Stimulated activated CD4-positive, alpha-beta T cell treated with anti-CD3 and anti-CD28 coated beads, Interleukin-4, amount 100 ng/mL, for 24 hours (primary cell): ENCODE measurements at regions not wholly inside any gene's neighbourhood (a gene's known extent, or its start where the extent isn't known, plus 50 kb on each side); places are given as distances from the start of the nearest gene placed in this dataset.
"Not testable (repeated sequence)": the region's sequence is repeated elsewhere in the genome, so short reads cannot be mapped to it uniquely, and the experiment has no call there.

ENCODE experiments used
- DNase-seq: peaks from one replicate; pipeline ENCODE4 v3.0.0-alpha.2; 2020

DNA sequence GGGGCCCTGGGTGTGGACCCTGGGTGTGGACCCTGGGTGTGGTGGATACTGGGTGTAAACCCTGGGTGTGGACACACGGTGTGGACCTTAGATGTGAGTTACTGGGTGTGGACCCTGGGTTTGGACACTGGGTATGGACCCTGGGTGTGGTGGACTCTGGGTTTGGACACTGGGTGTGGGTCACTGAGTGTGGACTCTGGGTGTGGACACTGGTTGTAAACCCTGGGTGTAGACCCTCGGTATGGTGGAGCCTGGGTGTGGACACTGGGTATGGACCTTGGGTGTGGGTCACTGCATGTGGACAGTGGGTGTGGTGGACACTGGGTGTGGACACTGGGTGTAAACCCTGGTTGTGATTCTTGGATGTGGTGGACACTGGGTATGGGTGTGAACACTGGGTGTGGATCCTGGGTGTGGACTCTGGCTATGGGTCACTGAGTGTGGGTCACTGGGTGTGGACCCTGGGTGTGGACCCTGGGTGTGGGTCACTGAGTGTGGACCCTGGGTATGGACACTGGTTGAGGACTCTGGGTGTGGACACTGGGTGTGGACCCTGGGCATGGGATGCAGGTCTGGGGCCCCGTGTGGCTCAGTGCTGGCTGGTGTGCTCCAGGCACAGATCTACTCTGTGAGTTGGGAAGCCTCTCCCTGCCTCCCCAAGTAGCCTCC, 356.2 kb downstream of the GLRX3 start:
- no peak for DNase-seq

DNA sequence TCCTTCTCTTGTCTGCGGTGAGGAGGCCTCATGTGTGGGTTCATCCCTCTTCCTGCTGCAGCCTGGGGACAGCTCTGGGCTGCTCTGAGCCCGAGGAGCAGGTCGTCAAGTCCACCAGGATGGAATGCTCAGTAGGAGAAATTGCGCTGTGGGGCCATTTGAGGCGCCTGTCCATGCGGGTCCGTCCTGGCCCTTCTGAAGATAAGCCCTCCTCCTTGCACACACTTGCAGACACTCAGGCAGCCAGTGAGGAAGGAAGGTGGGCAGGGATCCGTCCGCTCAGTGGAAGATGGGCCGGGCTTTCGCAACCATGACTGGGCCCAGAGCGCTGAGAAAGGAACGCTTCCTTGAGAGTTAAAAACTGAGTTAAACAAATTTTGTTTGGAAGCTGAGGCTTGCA, 356.8 kb downstream of the GLRX3 start:
- DNase-seq = no peak

DNA sequence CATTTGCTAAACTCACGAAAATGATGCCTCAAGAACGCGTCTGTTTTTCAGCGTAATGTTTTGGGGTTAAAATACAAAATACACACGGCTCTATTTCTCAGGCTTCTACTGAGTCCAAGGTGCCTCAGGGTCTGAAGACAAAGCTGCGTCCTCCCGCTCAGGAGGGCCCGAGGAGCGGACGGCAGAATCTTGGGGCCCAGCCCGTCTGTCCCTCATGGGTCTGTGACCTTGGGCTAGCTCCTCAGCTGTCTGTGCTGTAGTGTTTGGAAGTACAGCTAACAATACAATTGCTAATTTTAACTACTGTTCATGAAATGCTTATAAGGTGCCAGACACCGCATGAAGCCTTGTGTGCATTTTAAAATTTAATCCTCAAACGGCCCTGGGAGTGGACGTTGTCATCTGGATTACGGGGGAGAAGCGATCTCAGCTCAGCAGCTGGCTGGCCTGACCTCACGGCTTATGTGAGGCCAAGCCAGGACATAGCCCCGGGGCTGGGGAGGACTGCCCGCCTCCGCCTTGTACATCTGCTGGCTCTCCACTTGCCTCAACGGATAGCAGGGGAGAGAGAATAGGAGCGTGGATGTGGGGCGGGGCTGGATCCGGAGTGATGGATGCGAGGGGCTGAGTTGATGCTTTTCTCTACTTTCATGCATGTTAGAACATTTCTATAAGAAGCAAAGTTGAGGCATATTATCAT, 357.4 kb downstream of the GLRX3 start:
- no peak for DNase-seq

DNA sequence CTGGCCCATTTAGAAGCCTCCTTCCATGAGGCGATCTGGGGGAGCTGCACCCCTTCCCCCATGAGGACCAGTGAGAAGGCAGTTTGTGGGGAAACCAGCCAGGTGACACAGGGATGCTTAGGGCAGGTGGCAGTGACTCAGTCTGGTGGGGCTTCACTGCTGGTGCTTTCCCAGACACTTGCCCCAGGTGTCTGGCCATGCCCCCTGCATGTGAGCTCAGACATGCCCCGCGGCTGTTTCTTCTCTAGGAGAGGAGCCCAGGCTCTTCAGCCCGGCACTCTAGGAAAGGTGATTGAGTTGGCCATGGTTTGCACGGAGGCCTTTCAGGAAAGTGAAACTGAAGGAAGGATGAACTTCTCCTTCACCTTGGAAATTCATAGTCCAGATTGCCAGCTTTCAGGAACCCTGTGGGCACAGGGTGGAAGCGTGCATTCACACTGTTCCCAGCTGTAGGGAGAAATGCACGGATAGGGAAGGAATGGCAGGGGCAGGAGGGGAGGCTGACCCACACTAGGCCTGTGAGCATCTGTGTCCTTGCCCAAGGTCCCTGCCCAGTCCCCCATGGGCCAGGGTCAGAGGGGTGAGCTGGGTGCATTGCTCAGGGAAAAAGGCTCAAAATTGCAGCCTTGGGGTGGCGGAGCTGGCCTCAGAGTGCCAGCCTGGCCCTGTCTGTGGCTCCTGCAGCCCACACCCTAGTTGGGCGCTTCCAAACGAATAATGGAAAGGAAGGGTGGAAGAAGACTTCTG, 359.1 kb downstream of the GLRX3 start:
- DNase-seq = no peak

DNA sequence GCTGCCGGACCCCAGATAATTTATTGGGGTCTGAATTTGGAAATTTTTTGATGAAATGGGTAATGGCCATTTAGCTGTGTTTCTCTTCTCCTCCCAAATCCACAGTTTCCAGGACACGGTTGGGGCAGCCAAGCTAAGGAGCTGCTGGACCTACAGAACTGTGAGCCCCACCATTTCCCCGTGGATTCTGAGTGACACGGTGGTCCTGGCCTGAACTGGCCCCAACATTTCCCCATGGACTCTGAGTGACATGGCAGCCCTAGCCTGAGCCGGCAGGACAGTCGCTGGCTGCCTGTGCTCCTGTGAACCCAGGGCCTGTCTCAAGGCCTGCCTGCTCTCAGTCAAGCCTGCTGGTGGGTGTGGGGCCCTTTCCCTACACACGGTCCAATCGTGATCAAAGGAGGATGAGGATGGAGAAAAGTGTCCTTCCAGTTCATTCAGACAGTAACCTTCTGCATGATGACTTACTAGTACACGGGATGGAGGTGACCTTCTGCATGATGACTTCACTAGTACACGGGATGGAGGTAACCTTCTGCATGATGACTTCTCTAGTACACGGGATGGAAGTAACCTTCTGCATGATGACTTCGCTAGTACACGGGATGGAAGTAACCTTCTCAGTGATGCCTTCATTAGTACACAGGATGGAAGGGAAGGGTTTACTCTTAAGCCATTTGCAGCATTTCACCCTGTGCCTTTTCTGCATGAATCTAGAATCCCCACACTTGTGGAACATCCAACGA, 359.9 kb downstream of the GLRX3 start:
- no peak for DNase-seq

DNA sequence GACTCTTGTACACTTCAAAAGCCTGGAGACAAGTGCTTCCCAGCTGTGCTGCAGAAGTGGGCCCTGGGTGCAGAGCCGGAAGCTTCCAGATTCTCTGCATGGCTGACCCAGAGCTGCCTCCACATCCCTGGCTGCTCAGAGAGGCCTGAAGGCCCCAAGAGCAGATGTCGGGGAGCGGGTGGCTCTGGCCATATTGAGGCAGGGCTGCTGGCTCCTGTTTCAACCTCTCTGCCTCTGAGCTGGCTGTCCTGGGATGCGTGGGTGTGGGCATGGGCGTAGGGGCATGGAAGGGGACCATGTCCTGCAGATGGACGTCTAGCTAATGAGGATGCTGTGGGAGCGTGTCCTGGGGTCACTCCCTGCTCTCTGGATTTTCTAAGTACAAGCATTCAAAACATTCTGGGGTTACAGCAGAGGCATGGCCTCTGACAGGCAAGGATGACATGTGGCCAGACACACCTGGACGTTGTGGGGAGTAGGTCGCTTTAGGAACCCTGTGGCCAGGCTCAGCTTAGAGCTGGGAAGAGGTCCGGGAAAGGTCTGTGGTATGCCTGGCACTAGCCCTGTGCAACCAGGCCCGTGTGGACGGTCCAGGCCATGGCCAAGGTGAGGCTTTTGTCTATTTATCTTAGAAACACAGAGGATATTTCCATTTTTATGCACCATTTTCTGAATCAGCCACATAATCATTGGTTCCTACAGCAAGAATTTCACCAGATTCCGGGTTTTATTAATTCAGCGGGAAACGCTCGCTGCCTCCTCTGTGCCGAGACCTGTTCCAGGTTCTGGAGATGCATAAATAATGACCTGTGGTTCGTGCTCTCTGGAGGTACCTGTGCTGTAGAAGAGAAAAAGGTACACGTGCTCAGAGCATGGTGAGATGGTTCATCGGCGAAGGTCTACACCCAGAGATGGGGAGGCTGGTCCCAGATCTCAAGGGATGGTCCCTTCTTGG, 361.1 kb downstream of the GLRX3 start:
- no peak for DNase-seq

DNA sequence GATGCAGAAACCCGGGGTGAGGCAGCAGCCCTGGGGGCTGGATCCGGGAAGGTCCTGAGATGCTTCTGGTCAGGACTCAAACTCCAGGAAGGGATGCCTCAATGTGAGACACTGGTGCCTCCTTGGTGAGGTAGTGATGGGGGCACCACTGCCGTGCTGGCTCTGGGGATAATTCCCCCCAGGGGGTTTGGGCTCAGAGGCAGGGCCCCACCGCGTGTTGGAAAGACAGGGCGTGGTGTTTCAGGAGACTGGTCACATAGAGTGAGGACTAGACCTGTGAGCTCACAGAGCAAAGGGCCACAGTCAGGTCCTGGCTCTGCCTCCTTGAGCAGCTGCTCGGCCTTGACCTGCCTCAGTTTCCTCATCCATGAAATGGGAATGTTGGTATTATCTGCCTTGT, 361.9 kb downstream of the GLRX3 start:
- no peak for DNase-seq

DNA sequence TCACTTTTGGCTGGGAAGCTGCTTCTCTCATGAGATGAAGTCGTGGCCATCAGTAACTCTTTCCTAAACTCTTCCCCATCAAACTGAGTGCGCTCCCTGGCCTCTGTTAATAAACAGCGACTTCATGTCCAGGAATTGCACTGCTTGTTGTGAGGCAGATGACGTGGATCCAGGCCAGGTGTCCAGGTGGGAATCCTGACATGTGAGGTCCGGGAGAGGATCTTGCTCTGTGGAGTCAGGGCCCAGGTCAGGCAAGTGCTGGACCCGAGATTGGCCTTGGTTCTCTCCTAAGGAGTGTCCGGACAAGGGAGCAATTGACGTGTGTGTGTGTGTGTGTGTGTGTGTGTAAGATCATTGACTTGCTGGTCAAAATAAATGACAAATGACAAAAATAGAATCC, 362.7 kb downstream of the GLRX3 start:
- no peak for DNase-seq

DNA sequence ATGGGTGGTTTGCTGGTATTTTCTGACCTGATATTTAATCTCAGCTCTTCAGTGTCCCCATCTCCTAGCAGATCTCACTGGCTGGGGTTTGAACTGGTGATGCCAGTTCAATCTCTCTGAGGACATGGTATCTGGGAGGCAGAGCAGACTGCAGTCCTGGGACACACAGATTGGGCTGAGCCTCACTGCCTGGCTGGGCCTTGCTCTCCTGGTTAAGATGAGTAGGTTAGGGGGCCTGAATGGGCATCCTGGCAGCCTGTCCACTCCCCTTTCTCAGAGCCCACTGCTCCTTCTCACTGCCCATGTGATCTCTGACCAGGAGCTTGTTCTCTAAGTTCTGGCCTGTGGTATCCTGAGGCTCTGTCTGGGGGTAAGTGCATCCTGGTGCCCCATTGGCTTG, 363.4 kb downstream of the GLRX3 start:
- DNase-seq = no peak

DNA sequence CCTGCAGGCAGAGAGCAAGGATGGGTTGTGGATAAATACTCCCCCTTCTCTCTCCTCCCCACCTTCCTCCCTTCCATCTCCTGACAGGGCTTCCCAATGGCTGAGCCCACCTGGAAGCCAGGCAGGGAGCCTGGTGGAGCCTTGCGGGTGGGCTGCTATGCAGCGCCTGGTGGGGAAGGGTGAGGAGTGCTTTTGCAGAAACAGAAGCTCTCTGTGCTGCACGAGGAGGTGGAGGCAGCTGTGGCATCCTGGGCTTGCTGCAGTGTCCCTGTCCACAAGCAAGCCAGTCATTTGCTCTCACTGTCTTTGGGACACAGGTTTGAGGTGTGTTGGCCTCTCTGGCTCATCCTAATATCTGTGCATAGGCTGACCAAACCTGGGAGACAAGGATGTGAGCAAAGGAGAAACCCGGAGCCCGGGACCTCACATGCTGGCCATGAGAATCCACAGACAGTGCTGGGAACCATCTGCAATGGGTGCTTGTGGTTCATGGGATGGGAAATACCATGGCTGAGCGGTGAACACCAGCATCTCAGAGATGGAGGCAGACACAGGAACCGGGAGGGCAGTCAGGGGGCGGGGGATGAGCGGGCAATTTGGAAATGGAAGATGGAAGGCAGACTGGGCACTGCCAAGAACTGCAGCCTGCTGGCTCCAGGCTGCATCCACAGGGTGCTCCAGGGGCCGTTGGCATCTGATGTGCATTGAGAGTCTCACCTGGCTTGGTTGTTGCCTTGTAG, 364.2 kb downstream of the GLRX3 start:
- no peak for DNase-seq

DNA sequence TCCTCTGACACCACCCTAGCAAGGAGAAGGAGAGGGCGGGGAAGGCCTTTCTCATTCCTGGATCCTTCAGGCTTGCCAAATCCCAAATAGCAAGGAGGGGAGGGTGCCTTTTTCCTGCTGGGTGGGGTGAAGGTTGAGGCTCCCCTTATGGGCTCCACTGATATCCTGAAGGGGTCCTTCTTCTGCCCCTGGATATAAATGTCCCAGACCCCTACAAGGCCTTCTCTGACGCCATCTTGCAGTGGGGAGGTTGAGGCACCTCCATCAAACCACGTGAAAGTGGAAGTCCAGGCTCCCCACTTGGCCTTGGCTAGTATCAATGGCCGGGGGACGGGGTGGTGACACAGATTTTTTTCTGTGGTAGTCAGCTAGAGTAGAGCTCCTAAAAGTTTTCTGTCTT, 371.3 kb downstream of the GLRX3 start:
- DNase-seq = no peak

DNA sequence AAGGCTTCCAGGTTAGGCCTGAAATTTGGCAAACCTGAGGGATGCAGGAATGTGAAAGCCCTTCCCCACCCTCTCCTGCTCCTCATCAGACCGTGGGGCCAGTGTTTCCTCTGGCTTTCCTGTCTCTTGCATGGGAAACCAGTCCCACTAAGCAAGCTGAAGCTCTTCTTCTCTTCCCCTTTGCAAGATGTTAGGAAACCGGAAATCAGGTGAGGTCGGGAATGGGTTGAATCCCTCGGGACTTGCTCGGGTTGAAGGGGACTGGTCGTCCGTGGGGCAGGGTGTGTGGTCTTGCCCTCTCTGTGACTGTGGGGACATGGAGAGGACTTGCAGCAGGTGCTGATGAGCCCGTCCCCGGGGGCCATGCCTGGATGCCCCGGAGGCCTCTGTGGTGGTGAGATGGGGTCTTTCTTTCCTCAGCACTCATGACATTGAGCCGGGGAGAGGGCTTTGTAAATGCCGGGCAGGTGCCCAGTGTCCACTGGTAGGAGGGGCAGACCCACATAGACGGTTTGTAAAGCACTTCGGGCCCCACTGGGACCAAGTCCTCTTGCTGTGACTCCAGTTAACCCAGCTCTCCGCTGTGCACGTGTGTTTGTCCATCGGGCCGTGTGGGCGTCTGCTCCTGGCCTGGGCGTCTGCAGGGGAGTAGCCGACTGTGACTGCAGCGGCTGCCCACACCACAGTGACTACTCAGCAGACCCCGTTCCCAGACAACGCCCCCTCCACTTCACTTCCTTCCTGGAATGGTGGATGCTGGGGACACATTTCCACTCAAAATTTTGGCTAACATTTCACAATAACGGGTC, 373.9 kb downstream of the GLRX3 start:
- no peak for DNase-seq

DNA sequence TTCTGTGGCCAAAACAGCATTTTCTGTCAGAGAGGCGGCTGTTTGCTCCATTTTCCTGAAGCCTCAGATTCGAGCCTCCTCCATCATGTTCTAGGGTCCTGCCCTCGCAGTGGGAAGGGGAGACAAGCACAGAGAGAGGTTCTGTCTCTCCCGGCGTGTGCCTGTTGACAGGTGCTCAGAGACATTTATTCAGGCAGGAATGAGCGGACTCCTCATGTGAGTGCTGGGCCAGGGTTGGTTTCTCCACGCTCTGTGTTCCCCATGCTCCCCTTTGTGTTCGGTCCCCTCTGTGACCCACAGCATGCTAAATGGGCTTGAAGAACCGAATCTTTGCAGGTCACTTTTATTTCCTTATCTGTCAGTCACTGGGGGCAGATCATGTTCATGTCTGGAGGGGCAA, 374.6 kb downstream of the GLRX3 start:
- DNase-seq = no peak

DNA sequence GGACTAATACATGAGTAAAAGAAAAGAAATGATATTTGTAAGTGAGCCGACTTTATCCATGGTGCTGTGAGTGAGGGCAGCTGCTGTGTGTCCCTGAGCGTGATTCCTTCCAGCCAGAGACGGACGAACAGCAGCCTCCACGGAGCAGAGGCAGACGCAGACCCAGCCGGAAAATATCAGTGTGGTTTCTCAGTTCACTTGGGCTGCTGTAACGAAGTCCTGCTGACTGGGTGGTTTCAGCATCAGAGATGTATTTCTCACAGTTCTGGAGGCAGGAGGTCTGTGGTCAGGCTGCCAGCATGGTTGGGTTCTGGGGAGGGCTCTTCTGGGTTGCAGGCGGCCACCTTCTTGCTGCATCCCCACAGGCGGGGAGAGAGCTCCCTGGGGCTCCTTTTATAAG, 375.6 kb downstream of the GLRX3 start:
- no peak for DNase-seq

DNA sequence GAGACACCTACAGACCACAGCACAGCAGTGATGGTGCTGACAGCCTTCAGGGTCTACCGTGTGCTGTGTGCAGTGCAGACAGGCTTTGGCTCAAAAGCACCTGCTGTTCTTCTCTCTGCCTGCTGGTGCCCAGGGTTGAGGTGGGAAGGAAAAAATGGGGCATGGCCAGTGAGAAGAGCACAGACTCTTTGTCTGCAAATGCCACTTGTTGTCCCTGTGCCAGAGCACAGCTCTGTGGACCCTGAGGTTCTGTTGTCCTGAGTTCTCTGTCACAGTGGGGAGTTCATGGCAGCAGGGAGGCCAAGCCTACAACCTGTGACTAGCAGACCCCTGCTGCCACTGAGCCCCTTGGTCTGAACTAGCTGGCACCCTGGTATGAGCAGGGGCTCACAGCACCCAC, 376.7 kb downstream of the GLRX3 start:
- no peak for DNase-seq

DNA sequence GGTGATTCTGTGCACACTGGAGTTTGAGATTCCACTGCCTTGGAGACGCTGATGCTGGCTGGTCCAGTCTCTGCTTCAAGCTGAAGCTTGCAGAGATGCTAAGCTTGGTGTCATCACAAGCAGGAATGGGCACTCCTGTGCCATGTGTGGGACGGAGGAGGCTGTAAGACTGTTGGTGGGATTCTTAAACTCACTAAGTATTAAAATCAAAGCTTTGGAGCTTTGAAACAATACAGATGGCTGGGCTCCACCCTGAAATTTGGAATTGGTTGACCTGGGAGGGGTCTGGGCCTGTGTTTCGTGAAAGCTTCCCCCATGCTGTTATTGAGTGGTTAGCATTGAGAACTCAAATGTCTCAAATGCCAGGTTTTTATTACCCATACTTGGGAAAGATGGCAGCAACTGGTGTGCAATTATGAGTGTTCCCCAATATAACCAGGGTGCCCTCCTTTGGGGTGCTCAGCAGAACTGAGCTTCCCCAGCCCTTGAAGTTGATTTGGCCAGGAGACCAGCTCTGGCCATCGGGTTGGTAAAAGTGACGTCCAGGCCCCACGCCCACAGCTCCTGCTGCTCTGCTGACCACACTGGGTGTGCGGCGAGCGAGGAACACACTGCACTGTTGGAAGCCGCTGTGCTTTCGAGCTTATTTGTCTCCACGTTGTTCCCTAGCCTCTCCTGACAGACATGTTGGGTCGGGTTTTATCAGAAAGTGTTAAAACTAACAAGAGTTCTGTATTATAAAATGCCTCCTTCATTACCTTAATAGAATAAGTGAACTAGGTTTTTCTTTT, 377.7 kb downstream of the GLRX3 start:
- no peak for DNase-seq

DNA sequence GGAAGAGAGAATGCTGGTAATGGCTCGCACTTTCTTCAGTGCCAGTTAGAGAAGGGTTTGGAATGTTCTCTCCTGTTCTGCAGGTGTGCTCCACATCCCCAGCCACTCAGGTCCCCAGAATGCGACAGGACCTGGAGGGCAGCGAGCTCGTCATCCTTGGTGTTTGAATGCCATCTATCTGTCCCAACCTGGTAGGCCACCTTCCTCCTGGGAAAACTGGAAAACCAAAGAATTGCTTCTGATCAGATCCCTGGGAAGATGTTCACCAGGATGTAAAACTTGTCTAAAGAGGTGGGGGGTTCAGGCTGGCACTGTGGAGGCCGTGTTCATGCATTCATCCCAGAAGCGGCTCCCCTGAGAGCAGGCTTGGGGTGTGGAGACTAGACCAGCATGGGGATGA, 379.5 kb downstream of the GLRX3 start:
- DNase-seq = no peak

DNA sequence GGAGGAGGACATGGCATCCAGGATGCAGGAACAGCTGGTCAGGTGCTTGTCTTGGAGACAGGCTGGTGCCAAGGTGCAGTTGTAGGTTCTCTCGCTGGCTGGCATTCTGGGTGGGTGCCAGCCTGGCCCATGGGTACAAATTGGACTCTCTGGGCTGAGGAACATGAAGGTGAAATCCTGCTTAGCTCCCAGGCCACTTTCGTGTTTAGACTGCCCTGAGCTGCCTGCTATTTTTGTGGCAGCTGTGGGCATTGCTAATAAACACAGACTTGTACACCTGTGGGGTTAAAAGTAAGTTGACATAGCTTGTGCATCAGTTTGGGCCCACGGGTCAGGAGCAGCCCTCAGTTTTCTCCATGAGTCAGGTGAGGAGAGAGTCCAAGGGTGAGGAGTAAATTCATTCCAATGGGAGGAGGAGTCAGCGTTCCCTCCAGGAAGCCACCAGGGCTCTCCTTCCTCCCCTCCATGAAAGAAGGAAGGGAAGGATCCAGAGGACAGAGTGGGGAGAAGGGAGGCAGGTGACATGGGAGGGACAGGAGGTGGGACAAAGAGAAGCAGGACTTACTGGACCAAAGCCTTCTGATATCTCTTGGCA, 380.0 kb downstream of the GLRX3 start:
- DNase-seq = no peak

DNA sequence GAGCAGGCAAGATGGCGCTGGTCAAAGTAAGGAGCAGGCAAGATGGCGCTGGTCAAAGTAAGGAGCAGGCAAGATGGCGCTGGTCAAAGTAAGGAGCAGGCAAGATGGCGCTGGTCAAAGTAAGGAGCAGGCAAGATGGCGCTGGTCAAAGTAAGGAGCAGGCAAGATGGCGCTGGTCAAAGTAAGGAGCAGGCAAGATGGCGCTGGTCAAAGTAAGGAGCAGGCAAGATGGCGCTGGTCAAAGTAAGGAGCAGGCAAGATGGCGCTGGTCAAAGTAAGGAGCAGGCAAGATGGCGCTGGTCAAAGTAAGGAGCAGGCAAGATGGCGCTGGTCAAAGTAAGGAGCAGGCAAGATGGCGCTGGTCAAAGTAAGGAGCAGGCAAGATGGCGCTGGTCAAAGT, 382.7 kb downstream of the GLRX3 start:
- DNase-seq = not testable (repeated sequence)
